NCI-H146 treated with DMSO at 0.1 percent for 48 hours (cell line): ENCODE measurements at regions not wholly inside any gene's neighbourhood (a gene's known extent, or its start where the extent isn't known, plus 50 kb on each side); places are given as distances from the start of the nearest gene placed in this dataset.
"Not testable (repeated sequence)": the region's sequence is repeated elsewhere in the genome, so short reads cannot be mapped to it uniquely, and the experiment has no call there.

Source experiments
- DNase-seq: peaks from one replicate; lab custom pipeline; 2025; ENCODE audit not compliant: unreplicated experiment; lab: John Stamatoyannopoulos, UW

DNA sequence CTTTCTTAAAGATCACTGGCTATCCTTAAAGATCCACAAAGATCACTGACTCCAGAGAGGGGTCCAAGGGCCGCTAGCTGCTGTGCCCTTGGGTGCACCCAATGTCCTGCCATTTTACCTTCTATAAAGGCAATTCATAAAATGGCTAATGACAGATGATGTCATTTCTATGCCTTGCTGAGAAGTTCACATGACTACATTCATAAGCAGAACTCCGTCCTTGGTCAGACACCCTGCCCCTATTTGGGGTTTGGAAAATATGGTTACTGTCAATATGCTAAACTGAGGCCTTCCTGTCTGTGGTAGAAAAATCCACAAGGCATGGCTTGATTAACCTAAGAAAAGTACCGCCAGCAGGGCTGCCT lies 60.9 kb upstream of the BMAL1 start:
- no peak for DNase-seq

DNA sequence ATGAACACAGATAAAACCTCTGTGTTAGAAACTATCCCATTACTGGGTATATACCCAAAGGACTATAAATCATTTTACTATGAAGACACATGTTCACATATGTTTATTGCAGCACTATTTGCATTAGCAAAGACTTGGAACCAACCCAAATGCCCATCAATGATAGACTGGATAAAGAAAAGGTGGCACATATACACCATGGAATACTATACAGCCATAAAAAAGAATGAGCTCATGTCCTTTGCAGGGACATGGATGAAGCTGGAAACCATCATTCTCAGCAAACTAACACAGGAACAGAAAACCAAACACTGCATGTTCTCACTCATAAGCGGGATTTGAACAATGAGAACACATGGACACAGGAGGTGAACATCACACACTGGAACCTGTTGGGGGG lies 58.9 kb upstream of the BMAL1 start:
- DNase-seq: not testable (repeated sequence)

DNA sequence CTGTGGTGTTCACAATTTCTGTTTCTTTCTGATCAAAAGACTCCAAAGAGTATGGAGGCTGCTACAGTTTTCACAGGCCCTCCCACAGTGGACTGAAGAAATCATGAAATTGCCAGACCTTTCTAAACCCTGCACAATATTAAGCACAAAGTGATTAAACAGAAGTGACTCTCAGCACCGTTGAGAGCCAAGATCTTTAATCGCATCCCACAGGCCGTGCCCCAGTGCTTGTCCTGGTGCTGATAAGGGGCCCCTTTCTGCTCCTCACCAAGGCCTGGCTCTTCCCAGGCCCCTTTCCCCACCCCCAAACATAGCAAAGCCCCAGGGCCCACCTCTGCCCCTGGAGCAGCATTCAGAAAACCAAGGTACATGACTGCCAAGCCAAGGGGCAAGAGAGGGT lies 57.4 kb upstream of the BMAL1 start:
- no peak for DNase-seq

GRCh38 chr11:13221722-13222121 lies 55.9 kb upstream of the BMAL1 start:
- no peak for DNase-seq

DNA sequence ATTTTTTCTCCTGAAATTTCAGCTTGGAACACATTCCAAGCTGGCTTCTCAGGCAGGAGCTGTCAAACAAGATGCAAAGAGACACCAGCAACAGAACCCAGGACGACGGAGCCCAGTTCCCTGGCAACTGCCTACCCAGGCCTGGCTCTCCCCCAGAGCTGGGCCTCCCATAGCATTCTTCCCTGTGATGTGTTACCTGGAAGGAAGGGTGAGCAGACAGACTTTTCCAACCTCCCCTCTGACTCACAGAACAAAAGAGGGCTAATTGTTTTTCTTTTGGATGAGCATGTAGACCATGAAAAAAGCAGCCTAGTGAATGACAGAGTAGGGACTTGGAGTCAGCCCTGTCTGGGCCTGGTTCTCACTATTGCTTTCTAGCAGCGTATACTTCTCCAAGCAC lies 55.3 kb upstream of the BMAL1 start:
- DNase-seq: no peak

DNA sequence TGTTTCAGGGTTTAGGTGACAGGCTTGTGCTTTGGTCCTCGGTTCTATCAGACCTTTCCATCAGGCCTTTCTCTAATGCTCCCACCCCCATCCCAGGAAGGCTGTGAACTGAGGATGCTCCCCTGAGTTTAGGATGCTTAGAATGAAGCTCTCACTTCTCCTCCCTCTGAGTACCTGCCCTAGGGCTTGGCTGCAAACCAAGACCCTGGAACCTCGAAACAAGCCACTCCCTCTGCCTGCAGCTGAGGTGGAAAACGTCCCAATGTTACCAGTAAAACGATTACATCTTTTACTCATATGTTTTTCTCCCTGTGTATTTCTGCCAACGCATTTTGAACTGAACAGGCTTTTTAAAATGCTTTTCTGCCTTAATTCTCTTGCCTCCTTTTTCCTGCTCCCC lies 54.5 kb upstream of the BMAL1 start:
- DNase-seq: no peak

DNA sequence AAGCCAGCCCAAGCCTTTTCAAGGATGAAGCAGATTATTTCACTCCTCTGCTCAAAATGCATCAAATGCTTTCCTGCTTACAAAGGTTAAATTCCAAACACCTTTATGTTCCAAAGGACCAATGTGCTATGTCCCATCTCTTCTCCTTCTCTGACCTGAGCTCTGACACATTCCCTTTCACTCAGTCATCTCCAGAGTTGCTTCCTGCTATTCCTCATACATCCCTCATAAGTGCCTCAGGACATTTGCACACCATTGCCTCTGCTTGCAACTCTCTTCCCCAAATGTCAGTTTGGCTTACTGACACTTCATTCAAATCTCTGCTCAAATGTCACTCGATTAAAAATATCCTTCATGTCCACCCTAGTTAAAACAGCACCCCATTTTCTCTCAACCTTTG lies 53.3 kb upstream of the BMAL1 start:
- DNase-seq: no peak

- no peak for DNase-seq
These were observed 52.3 kb upstream of the BMAL1 start for GRCh38 chr11:13225038-13226001.

- DNase-seq: no peak
These were observed 49.8 kb upstream of the BMAL1 start for GRCh38 chr11:13227676-13228255.
